ENCODE measurements at regions not wholly inside any gene's neighbourhood (a gene's known extent, or its start where the extent isn't known, plus 50 kb on each side); places are given as distances from the start of the nearest gene placed in this dataset.

- H3K36me3 ChIP-seq: no peaks in the 10 kb centered on the region
- DNase-seq (ENCODE audit: low read depth in 1 of 2, low spot score in 1 of 2): no peak
- H3K4me1 ChIP-seq (ENCODE audit: low read depth): no peaks in the 10 kb centered on the region
- no peaks in the 10 kb centered on the region for H3K9me3 ChIP-seq (ENCODE audit: low read depth)
- H3K27me3 ChIP-seq: no peaks in the 10 kb centered on the region
- H3K4me3 ChIP-seq: no peak overlapping the region
- TF ChIP-seq, protein P1, sequence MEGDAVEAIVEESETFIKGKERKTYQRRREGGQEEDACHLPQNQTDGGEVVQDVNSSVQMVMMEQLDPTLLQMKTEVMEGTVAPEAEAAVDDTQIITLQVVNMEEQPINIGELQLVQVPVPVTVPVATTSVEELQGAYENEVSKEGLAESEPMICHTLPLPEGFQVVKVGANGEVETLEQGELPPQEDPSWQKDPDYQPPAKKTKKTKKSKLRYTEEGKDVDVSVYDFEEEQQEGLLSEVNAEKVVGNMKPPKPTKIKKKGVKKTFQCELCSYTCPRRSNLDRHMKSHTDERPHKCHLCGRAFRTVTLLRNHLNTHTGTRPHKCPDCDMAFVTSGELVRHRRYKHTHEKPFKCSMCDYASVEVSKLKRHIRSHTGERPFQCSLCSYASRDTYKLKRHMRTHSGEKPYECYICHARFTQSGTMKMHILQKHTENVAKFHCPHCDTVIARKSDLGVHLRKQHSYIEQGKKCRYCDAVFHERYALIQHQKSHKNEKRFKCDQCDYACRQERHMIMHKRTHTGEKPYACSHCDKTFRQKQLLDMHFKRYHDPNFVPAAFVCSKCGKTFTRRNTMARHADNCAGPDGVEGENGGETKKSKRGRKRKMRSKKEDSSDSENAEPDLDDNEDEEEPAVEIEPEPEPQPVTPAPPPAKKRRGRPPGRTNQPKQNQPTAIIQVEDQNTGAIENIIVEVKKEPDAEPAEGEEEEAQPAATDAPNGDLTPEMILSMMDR (IDR thresholded peaks at IDR 0.05; ENCODE audit: low read depth, low read length): no peak
- no peak overlapping the region for H3K27ac ChIP-seq
Observed at GRCh38 chrX:136975684-136976470, 57.9 kb downstream of the GPR101 start.

- Histone ChIP-seq H3K27me3 (no peaks in the 10 kb centered on the region), H3K4me1 (ENCODE audit: low read depth) (no peaks in the 10 kb centered on the region), H3K9me3 (ENCODE audit: low read depth) (no peaks in the 10 kb centered on the region), H3K36me3 (no peaks in the 10 kb centered on the region), H3K27ac (no peak overlapping the region), H3K4me3 (no peak overlapping the region)
- DNase-seq (ENCODE audit: low read depth in 1 of 2, low spot score in 1 of 2): no peak
- TF ChIP-seq, protein P1 (IDR thresholded peaks at IDR 0.05; ENCODE audit: low read depth, low read length): no peak
Observed at GRCh38 chrX:136967966-136968365, 65.8 kb downstream of the GPR101 start.

GRCh38 chrX:136963973-136964372, 69.8 kb downstream of the GPR101 start:
- Histone ChIP-seq H3K27me3 (no peaks in the 10 kb centered on the region), H3K4me3 (no peak overlapping the region), H3K9me3 (ENCODE audit: low read depth) (no peaks in the 10 kb centered on the region), H3K27ac (no peak overlapping the region), H3K4me1 (ENCODE audit: low read depth) (no peaks in the 10 kb centered on the region), H3K36me3 (no peaks in the 10 kb centered on the region)
- DNase-seq (ENCODE audit: low read depth in 1 of 2, low spot score in 1 of 2): no peak
- TF ChIP-seq, protein P1 (IDR thresholded peaks at IDR 0.05; ENCODE audit: low read depth, low read length): no peak

DNA sequence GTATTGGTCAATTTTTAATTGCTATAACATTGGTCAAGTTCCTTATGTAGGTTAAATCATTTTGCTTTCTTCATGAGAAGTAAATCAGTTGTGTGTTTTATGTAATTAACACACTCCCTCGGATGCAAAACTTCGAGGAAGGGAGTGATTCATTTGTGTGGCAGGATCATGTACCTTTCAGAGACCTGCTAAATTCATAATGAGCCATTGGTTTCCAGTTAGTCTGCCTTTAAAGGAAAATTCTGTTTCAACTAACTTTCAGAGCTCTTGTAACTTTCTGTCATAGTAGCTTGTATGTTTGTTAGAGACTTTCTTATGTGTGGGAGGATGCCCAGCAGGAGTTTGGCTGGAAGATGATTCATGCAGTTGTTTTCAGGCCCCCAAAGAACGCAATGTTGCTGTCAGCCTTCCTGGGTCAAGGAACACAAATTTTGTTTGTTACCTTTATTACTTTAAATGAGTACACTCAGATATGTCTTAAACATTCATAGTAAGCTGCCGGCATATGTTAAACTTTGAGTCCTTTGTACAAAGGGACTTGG, 72.1 kb downstream of the GPR101 start:
- H3K36me3 ChIP-seq: no peaks in the 10 kb centered on the region
- no peaks in the 10 kb centered on the region for H3K27me3 ChIP-seq
- H3K27ac ChIP-seq: no peak overlapping the region
- TF ChIP-seq, protein P1 (IDR thresholded peaks at IDR 0.05; ENCODE audit: low read depth, low read length): no peak
- no peaks in the 10 kb centered on the region for H3K9me3 ChIP-seq (ENCODE audit: low read depth)
- no peaks in the 10 kb centered on the region for H3K4me1 ChIP-seq (ENCODE audit: low read depth)
- H3K4me3 ChIP-seq: no peak overlapping the region
- peak in 1 of 2 donors; percentile 32 for DNase-seq (ENCODE audit: low read depth in 1 of 2, low spot score in 1 of 2)

DNA sequence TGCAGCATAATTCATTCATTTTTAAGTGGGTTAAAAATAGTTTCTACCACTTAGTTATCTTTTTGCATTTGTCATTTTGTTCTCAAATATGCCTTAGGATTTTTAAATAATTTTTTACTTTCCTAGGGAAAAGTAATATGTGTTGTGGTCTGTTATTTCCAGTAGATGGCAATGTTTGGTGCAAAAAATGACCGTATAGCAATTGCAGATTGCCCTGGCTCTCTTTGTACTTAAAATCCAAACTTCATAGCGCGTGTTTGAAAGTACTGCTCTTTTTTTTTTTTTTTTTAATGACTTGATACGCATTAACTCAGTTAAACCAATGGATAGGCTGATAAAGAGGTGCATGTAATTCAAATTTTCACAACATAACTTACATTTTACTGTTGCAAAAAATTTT, 74.4 kb upstream of the RBMX start:
- no peak overlapping the region for H3K27ac ChIP-seq
- H3K4me1 ChIP-seq (ENCODE audit: low read depth): no peaks in the 10 kb centered on the region
- no peak overlapping the region for H3K4me3 ChIP-seq
- peak; percentile 16 to 55 for DNase-seq (ENCODE audit: low read depth in 1 of 2, low spot score in 1 of 2)
- no peaks in the 10 kb centered on the region for H3K36me3 ChIP-seq
- no peaks in the 10 kb centered on the region for H3K27me3 ChIP-seq
- H3K9me3 ChIP-seq (ENCODE audit: low read depth): no peaks in the 10 kb centered on the region
- TF ChIP-seq, protein P1 (IDR thresholded peaks at IDR 0.05; ENCODE audit: low read depth, low read length): peak; percentile 40

All from cardiac muscle cell (in vitro differentiated cells and primary cell).